K562 (cell line): ENCODE measurements at regions not wholly inside any gene's neighbourhood (a gene's known extent, or its start where the extent isn't known, plus 50 kb on each side); places are given as distances from the start of the nearest gene placed in this dataset.

Source experiments
- ATAC-seq: fragments of 200-7000 bp; cut with Tn5 transposase; 3 replicates; pipeline ENCODE4 v1.9.1; 2020; ENCODE audit warnings: moderate library complexity
- BruUV-seq: library from RNA; stranded (reverse); fragments of 400-500 nt; replicated peaks from 2 replicates; lab custom pipeline; 2021; lab: Mats Ljungman, UMichigan
- CTCF ChIA-PET: fragments of 300-600 bp; formaldehyde crosslinking; extraction: SDS; loops from one replicate; lab custom pipeline; 2021; ENCODE audit warnings: low intra/inter-chr PET ratio; lab: Yijun Ruan, JAX
- POLR2A ChIA-PET: fragments of 300-600, 350-650 bp; sonication (Branson Sonifier 250); formaldehyde crosslinking; extraction: SDS; loops from one replicate; lab custom pipeline; 2021; ENCODE audit warnings: antibody characterized with exemption, inconsistent platforms; lab: Yijun Ruan, JAX
- DNase-seq, 4 experiments: peaks; one replicate each; pipeline versions ENCODE4 v3.0.0 to v3.0.0-alpha.2; 2011 to 2018; ENCODE audit warnings: low spot score in 3 of 4, mixed read lengths in 3 of 4; ENCODE audit errors: extremely low read depth in 1 of 4
- FAIRE-seq: peaks from 2 replicates; lab custom pipeline; 2011; peaks lifted over from hg19 to GRCh38; lab: Jason Lieb, UNC
- H2AFZ ChIP-seq: 2 replicates; pipeline ENCODE4 v1.6.0; 2011; ENCODE audit warnings: low read depth, low read length, control low read depth, inconsistent platforms
- H3K27ac ChIP-seq: fragments of 200-600 bp; 3 replicates; pipeline ENCODE4 v1.8.0; 2011; ENCODE audit warnings: low read depth, mild to moderate bottlenecking, control low read depth, inconsistent platforms, low read length, moderate library complexity, mixed read lengths; ENCODE audit errors: extremely low read depth
- H3K27me3 ChIP-seq, 2 experiments: fragments of 300-600 bp in 1 of 2; 2 replicates in 1 of 2; 3 replicates in 1 of 2; pipeline versions ENCODE4 v1.6.0 to v1.8.0; 2011; ENCODE audit warnings: inconsistent platforms in 2 of 2, low read length in 2 of 2, mild to moderate bottlenecking in 1 of 2, mixed read lengths in 1 of 2, moderate library complexity in 1 of 2; ENCODE audit not compliant: control insufficient read depth in 2 of 2, insufficient read depth in 2 of 2
- H3K36me3 ChIP-seq: fragments of 300-600 bp; 3 replicates; pipeline ENCODE4 v1.8.0; 2011; ENCODE audit warnings: mild to moderate bottlenecking, low read length, inconsistent platforms; ENCODE audit not compliant: control insufficient read depth, insufficient read depth
- H3K4me1 ChIP-seq, 2 experiments: fragments of 200-600 bp in 1 of 2; replicated peaks in 1 of 2; 2 replicates in 1 of 2; 3 replicates in 1 of 2; pipeline versions ENCODE4 v1.5.1 to v1.8.0; 2011; ENCODE audit warnings: inconsistent platforms in 2 of 2, low read length in 2 of 2, mild to moderate bottlenecking in 1 of 2, mixed read lengths in 1 of 2, moderate library complexity in 1 of 2; ENCODE audit not compliant: control insufficient read depth in 2 of 2, insufficient read depth in 2 of 2
- H3K4me2 ChIP-seq: 2 replicates; pipeline ENCODE4 v1.6.1; 2011; ENCODE audit warnings: low read length, control low read depth, inconsistent platforms, mixed read lengths; ENCODE audit not compliant: insufficient read depth
- H3K4me3 ChIP-seq: fragments of 200-600 bp; sonication (generic), shearing (Covaris generic); 2 replicates; pipeline ENCODE4 v1.5.1; 2016; ENCODE audit warnings: control low read depth, inconsistent platforms
- H3K79me2 ChIP-seq: fragments of 200-600 bp; 3 replicates; pipeline ENCODE4 v1.8.0; 2011; ENCODE audit warnings: low read length, inconsistent platforms; ENCODE audit not compliant: control insufficient read depth, insufficient read depth
- H3K9ac ChIP-seq, 2 experiments: 2 replicates each; pipeline versions ENCODE4 v1.6.0 to v1.6.1; 2011; ENCODE audit warnings: low read depth in 2 of 2, low read length in 2 of 2, control low read depth in 1 of 2, inconsistent platforms in 1 of 2, mild to moderate bottlenecking in 1 of 2, mixed read lengths in 1 of 2; ENCODE audit not compliant: insufficient read depth in 1 of 2
- H3K9me1 ChIP-seq: one replicate; pipeline ENCODE4 v1.6.0; 2011; ENCODE audit warnings: inconsistent platforms, mild to moderate bottlenecking, low read length, moderate library complexity; ENCODE audit not compliant: control insufficient read depth, insufficient read depth
- H3K9me3 ChIP-seq: replicated peaks from 2 replicates; pipeline ENCODE4 v1.5.1; 2011; ENCODE audit warnings: low read depth, low read length, inconsistent platforms; ENCODE audit not compliant: control insufficient read depth, insufficient read depth
- H4K20me1 ChIP-seq: replicated peaks from 2 replicates; pipeline ENCODE4 v1.6.1; 2011; ENCODE audit warnings: low read length, inconsistent platforms, mixed read lengths; ENCODE audit not compliant: control insufficient read depth, insufficient read depth
- BRCA1 ChIP-seq, 2 experiments: fragments of 450-650 bp in 1 of 2; sonication (generic) in 1 of 2; formaldehyde crosslinking in 1 of 2; IDR thresholded peaks; 2 replicates each; pipeline versions ENCODE4 v1.5.0 to v1.6.1; 2017 to 2020; ENCODE audit warnings: mild to moderate bottlenecking in 1 of 2, missing genetic modification reagents in 1 of 2
- CTBP1 ChIP-seq: fragments of 450-650 bp; IDR thresholded peaks from 2 replicates; pipeline ENCODE4 v1.6.1; 2016; ENCODE audit warnings: borderline replicate concordance
- GABPB2 ChIP-seq: fragments of 250-450 bp; sonication (Bioruptor Pico); conservative IDR thresholded peaks from 2 replicates; pipeline ENCODE4 v1.5.1; 2021; ENCODE audit warnings: mild to moderate bottlenecking
- KLF6 ChIP-seq: fragments of 250-450 bp; sonication (Bioruptor Pico); IDR thresholded peaks from 2 replicates; pipeline ENCODE4 v1.4.0; 2020; ENCODE audit warnings: mild to moderate bottlenecking, moderate library complexity, borderline replicate concordance
- TCF7L2 ChIP-seq: fragments of 150-350 bp; IDR thresholded peaks from 2 replicates; pipeline ENCODE4 v1.6.1; 2016; ENCODE audit warnings: low read depth, mild to moderate bottlenecking, low read length, moderate library complexity
- ZBTB11 ChIP-seq, 3 experiments: fragments of 200-800 bp in 1 of 3; fragments of 250-450 bp in 1 of 3; fragments of 450-650 bp in 1 of 3; sonication (Bioruptor Pico) in 1 of 3; sonication (Bioruptor generic) in 1 of 3; formaldehyde crosslinking in 1 of 3; IDR thresholded peaks; 2 replicates each; pipeline versions ENCODE4 v1.6.1 to v1.8.0; 2016 to 2022; ENCODE audit warnings: mild to moderate bottlenecking in 2 of 3, missing genetic modification characterization in 2 of 3, missing compliant biosample characterization in 1 of 3, moderate library complexity in 1 of 3
- ZNF134 ChIP-seq: fragments of 250-450 bp; sonication (Bioruptor Pico); conservative IDR thresholded peaks from 2 replicates; pipeline ENCODE4 v1.4.0; 2020
- ZNF507 ChIP-seq: conservative IDR thresholded peaks from 2 replicates; pipeline ENCODE4 v1.6.1; 2017; ENCODE audit warnings: missing genetic modification characterization, missing compliant biosample characterization
- WGBS: fragments of 100-300 bp; shearing (Covaris generic); methylation state at CpG from one replicate; pipeline ENCODE4 v1.1.6; 2016; ENCODE audit warnings: low coverage, mixed read lengths; ENCODE audit not compliant: insufficient coverage; ENCODE audit errors: missing lambda C conversion rate; 5-methylcytosine and 5-hydroxymethylcytosine counted together
- in situ Hi-C: fragments of 300-500 bp; cut with MboI; formaldehyde crosslinking; loops from 4 replicates; pipeline ENCODE4 v1.15.0; 2018; ENCODE audit warnings: inconsistent platforms, mixed read lengths
- intact Hi-C: fragments of 100-400 bp; cut with micrococcal nuclease; formaldehyde crosslinking; loops from 2 replicates; pipeline ENCODE4 v1.14.2; 2022
- TF ChIP-seq, protein P1 (sequence below), 3 experiments: fragments of 200-800 bp in 1 of 3; sonication (Bioruptor generic) in 1 of 3; sonication (generic) in 1 of 3; formaldehyde crosslinking in 1 of 3; IDR thresholded peaks; 2 replicates each; pipeline versions ENCODE4 v1.6.1 to v1.8.0; 2016 to 2022; ENCODE audit warnings: mild to moderate bottlenecking in 2 of 3, missing compliant biosample characterization in 2 of 3, missing genetic modification characterization in 2 of 3, missing genetic modification reagents in 1 of 3
- TF ChIP-seq, protein P2 (sequence below): sonication (generic); formaldehyde crosslinking; IDR thresholded peaks from 2 replicates; pipeline ENCODE4 v1.8.0; 2022; ENCODE audit warnings: mild to moderate bottlenecking, missing genetic modification reagents

DNA sequence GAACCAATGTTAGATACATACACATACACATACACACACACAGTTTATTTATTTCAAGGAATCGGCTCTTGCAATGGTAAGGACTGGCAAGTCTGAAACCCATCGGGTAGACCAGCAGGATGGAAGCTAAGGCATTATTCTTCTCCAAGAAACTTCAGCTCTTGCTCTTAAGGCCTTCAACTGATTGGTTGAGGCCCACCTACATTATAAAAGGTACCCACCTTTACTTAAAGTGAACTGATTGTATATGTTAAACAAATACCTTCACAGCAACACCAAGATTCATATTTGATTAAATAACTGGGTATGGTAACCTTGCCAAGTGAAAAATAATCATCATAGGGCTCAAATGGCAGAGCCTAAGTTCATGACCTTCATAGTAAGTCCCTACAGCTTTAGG is 695.5 kb downstream of the BCL11B start:
- Histone ChIP-seq H3K9ac (no peak overlapping the region), H3K79me2 (no peaks in the 10 kb centered on the region), H3K27ac (no peak overlapping the region), H3K9me1 (no peaks in the 10 kb centered on the region), H3K4me3 (no peak overlapping the region), H4K20me1 (no peaks in the 10 kb centered on the region), H3K27me3 (no peaks in the 10 kb centered on the region), H3K9me3 (no peaks in the 10 kb centered on the region), H3K4me2 (no peak overlapping the region), H3K4me1 (no peaks in the 10 kb centered on the region), H2AFZ (no peak overlapping the region), H3K36me3 (no peaks in the 10 kb centered on the region)
- CTCF ChIA-PET: no interaction called here
- DNase-seq: no peak
- no peak for ATAC-seq
- TF ChIP-seq ZNF507 (tag) (no peak), ZNF134 (peak; percentile 76)
- POLR2A ChIA-PET: no interaction called here
- FAIRE-seq: no peak
- intact Hi-C loops: no loop called here
- no TSS peak for BruUV-seq
- in situ Hi-C loops: no loop called here
- 0% methylated on average over 2 of the region's 2 CpGs for WGBS

GRCh38 chr14:98578204-98578603 is 693.8 kb downstream of the BCL11B start:
- H3K4me2 ChIP-seq: no peak overlapping the region
- no peaks in the 10 kb centered on the region for H3K9me3 ChIP-seq
- H3K27me3 ChIP-seq: no peaks in the 10 kb centered on the region
- H2AFZ ChIP-seq: no peak overlapping the region
- no peaks in the 10 kb centered on the region for H3K36me3 ChIP-seq
- in situ Hi-C loops (no loop called here), intact Hi-C loops (no loop called here)
- H3K27ac ChIP-seq: no peak overlapping the region
- no peak for FAIRE-seq
- no peaks in the 10 kb centered on the region for H3K9me1 ChIP-seq
- no peak for DNase-seq
- BruUV-seq: no TSS peak
- H3K79me2 ChIP-seq: no peaks in the 10 kb centered on the region
- H3K9ac ChIP-seq: no peak overlapping the region
- POLR2A ChIA-PET: no interaction called here
- H3K4me3 ChIP-seq: no peak overlapping the region
- ATAC-seq: no peak
- no peaks in the 10 kb centered on the region for H4K20me1 ChIP-seq
- H3K4me1 ChIP-seq: no peaks in the 10 kb centered on the region
- WGBS: 0% methylated on average over 2 of the region's 2 CpGs
- CTCF ChIA-PET: no interaction called here
- no peak for TF ChIP-seq ZBTB11 (CRISPR knock-in tag; IDR thresholded peaks at IDR 0.05)
- no peak for TF ChIP-seq BRCA1 (IDR thresholded peaks at IDR 0.05)
- TF ChIP-seq BRCA1 (CRISPR knock-in tag; IDR thresholded peaks at IDR 0.05): no peak
- TF ChIP-seq, protein P1, sequence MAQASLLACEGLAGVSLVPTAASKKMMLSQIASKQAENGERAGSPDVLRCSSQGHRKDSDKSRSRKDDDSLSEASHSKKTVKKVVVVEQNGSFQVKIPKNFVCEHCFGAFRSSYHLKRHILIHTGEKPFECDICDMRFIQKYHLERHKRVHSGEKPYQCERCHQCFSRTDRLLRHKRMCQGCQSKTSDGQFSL (CRISPR knock-in tag; IDR thresholded peaks at IDR 0.05): no peak
- TF ChIP-seq, protein P1 (tag; IDR thresholded peaks at IDR 0.05): no peak
- no peak for TF ChIP-seq CTBP1
- no peak for TF ChIP-seq TCF7L2
- no peak for TF ChIP-seq KLF6 (CRISPR knock-in tag)
- TF ChIP-seq, protein P2, sequence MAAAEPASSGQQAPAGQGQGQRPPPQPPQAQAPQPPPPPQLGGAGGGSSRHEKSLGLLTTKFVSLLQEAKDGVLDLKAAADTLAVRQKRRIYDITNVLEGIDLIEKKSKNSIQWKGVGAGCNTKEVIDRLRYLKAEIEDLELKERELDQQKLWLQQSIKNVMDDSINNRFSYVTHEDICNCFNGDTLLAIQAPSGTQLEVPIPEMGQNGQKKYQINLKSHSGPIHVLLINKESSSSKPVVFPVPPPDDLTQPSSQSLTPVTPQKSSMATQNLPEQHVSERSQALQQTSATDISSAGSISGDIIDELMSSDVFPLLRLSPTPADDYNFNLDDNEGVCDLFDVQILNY (CRISPR knock-in tag): no peak
- no peak for TF ChIP-seq GABPB2 (CRISPR knock-in tag)
- no peak for TF ChIP-seq ZNF507 (tag)
